Neural progenitor cell (in vitro differentiated cells): ENCODE measurements at regions not wholly inside any gene's neighbourhood (a gene's known extent, or its start where the extent isn't known, plus 50 kb on each side); places are given as distances from the start of the nearest gene placed in this dataset.

Experiments
- EZH2 ChIP-seq: fragments of 200-600 bp; sonication (generic); IDR thresholded peaks from 2 replicates; pipeline ENCODE4 v1.6.1; 2017; ENCODE audit warnings: antibody characterized with exemption, mild to moderate bottlenecking, moderate library complexity
- TF ChIP-seq, protein P1 (sequence below): fragments of 200-600 bp; sonication (generic); IDR thresholded peaks from 2 replicates; pipeline ENCODE4 v1.5.1; 2017; ENCODE audit warnings: antibody characterized with exemption, mild to moderate bottlenecking

DNA sequence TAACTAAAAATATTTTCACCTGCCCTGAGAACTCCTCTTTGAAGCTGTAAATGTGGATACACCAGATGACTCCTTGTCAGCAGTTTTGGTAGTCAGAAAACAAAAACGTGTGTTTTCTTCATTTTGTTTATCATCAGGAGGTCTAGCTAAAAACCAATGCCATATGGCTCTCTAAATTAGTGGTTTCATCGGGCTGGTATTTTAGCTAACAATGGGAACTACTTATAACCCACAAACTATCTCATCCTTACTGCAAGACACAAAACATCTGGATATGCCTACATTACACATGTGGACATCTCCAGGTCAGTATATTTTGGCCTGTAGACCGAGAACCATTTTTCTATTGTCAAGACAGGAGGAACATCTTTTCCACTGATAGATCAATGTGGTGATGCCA lies 56.2 kb downstream of the GAS1 start:
- TF ChIP-seq, protein P1, sequence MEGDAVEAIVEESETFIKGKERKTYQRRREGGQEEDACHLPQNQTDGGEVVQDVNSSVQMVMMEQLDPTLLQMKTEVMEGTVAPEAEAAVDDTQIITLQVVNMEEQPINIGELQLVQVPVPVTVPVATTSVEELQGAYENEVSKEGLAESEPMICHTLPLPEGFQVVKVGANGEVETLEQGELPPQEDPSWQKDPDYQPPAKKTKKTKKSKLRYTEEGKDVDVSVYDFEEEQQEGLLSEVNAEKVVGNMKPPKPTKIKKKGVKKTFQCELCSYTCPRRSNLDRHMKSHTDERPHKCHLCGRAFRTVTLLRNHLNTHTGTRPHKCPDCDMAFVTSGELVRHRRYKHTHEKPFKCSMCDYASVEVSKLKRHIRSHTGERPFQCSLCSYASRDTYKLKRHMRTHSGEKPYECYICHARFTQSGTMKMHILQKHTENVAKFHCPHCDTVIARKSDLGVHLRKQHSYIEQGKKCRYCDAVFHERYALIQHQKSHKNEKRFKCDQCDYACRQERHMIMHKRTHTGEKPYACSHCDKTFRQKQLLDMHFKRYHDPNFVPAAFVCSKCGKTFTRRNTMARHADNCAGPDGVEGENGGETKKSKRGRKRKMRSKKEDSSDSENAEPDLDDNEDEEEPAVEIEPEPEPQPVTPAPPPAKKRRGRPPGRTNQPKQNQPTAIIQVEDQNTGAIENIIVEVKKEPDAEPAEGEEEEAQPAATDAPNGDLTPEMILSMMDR: no peak
- no peak for TF ChIP-seq EZH2
